HFFc6 (cell line): ENCODE measurements at regions not wholly inside any gene's neighbourhood (a gene's known extent, or its start where the extent isn't known, plus 50 kb on each side); places are given as distances from the start of the nearest gene placed in this dataset.

Source experiments
- DNase-seq: peaks from one replicate; pipeline ENCODE4 v3.0.0-alpha.2; 2018
- H3K27ac Mint-ChIP-seq: 2 replicates; pipeline ENCODE4 v1.8.0; 2020; ENCODE audit warnings: mild to moderate bottlenecking, mixed read lengths
- H3K27me3 Mint-ChIP-seq: 2 replicates; pipeline ENCODE4 v1.8.0; 2021; ENCODE audit warnings: mild to moderate bottlenecking, moderate library complexity, mixed read lengths; ENCODE audit not compliant: insufficient read depth
- H3K36me3 Mint-ChIP-seq: 2 replicates; pipeline ENCODE4 v1.8.0; 2021; ENCODE audit warnings: low read depth, mixed read lengths
- H3K4me1 Mint-ChIP-seq: 2 replicates; pipeline ENCODE4 v1.8.0; 2020; ENCODE audit warnings: low read depth, mixed read lengths
- H3K4me3 Mint-ChIP-seq: 2 replicates; pipeline ENCODE4 v1.8.0; 2020; ENCODE audit warnings: mild to moderate bottlenecking, moderate library complexity, mixed read lengths
- H3K9me3 Mint-ChIP-seq: 2 replicates; pipeline ENCODE4 v1.8.0; 2020; ENCODE audit warnings: mild to moderate bottlenecking, mixed read lengths
- TF ChIP-seq, protein P1 (sequence below): fragments of 200-600 bp; sonication (generic); IDR thresholded peaks from 2 replicates; pipeline ENCODE4 v1.5.0; 2021; ENCODE audit warnings: antibody characterized with exemption, mild to moderate bottlenecking

DNA sequence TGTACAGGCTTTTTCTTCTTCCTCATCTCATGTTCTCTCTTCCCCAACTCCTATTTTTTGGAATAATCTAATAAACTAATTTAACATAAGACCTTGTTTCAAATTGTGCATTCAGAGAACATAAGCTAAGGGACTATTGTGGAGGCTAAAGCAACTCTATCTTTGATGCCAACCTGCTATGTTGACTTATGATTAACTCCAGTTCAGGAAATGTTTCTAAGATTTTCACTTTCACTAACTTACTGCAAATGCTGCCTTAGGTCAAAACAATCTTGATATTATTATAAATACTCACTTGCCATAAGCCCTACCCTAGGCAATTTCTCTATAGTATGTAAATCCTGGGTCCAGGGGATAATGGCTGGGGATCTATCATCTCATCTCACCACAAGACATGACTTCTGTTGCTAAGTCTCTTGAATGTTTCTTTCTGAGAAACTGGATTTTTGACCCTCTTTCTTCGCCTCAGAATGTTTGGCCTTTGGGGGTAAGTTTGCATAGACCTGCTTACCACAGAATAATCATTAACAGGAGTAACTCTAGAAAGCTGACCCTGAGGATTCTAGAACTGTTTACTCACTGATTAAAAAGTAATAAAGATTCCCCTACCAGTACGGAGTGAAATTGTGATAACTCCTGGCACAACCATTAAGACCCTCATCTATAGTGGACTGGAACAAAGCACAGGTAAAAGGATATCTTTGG lies 768.1 kb downstream of the GBE1 start:
- peaks cover 18% of the 10 kb centered on the region for H3K9me3 Mint-ChIP-seq
- no peak overlapping the region for H3K4me3 Mint-ChIP-seq
- DNase-seq, result no peak
- H3K4me1 Mint-ChIP-seq, result no peaks in the 10 kb centered on the region
- TF ChIP-seq, protein P1, sequence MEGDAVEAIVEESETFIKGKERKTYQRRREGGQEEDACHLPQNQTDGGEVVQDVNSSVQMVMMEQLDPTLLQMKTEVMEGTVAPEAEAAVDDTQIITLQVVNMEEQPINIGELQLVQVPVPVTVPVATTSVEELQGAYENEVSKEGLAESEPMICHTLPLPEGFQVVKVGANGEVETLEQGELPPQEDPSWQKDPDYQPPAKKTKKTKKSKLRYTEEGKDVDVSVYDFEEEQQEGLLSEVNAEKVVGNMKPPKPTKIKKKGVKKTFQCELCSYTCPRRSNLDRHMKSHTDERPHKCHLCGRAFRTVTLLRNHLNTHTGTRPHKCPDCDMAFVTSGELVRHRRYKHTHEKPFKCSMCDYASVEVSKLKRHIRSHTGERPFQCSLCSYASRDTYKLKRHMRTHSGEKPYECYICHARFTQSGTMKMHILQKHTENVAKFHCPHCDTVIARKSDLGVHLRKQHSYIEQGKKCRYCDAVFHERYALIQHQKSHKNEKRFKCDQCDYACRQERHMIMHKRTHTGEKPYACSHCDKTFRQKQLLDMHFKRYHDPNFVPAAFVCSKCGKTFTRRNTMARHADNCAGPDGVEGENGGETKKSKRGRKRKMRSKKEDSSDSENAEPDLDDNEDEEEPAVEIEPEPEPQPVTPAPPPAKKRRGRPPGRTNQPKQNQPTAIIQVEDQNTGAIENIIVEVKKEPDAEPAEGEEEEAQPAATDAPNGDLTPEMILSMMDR, result no peak
- no peaks in the 10 kb centered on the region for H3K36me3 Mint-ChIP-seq
- H3K27me3 Mint-ChIP-seq, result no peaks in the 10 kb centered on the region; the same call in 1 of the 2 replicates
- H3K27ac Mint-ChIP-seq, result no peak overlapping the region

DNA sequence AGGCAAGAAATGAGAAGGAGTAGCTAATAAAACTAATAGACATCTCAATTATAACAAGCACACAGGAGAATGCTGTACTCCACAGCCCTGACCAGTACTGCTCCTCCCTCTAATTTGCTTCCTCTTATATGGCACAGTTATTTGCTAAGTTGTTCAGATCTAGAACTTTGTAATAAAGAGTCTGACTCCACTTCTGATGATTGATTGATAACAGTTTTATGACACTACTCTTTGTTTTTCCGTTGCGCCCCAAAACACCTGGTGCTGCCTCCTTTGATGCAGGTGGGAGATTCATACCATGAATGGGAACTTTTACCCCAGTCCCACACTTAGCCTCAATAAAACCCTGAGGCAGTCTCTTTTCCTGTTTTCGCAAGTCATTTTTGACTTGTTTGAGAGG lies 777.7 kb downstream of the GBE1 start:
- Mint-ChIP-seq H3K36me3 (no peaks in the 10 kb centered on the region), H3K4me1 (no peaks in the 10 kb centered on the region), H3K27ac (no peak overlapping the region), H3K9me3 (peaks cover 37% of the 10 kb centered on the region), H3K4me3 (no peak overlapping the region), H3K27me3 (no peaks in the 10 kb centered on the region; the same call in 1 of the 2 replicates)
- DNase-seq, result no peak
- TF ChIP-seq, protein P1, result no peak

DNA sequence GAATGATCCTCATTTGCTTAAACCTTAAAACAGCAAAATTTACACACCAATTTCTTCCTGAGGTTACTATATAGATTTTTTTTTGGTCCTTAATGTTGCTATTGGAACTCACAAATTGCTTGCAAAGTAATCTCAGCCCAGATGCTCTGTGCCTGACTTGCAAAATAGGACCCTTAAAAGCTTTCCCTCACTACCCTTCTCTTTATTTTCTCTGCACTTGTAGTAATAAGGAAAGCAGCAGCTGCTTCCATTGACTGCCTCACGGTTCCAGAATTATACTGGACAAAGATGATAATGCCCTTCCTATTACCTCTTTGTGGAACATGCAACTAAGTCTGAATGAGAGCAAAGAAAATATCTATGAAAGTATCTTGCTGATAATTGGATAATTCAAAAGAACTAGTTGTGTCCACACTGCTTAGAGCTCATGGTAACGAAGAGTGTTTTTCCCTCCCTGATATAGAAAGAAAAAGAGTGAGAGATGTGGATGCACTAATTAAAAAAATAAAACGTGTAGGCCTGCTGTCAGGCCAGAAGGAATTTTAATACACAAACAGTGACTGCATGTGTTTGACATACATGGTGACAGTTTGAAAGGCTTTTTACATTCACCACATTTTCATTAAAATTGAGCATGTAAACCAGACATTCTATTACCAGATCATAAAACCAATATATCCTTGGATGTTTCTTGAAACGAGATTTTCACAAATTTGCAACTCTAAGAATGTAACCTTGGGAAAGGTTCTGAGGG lies 783.1 kb downstream of the GBE1 start:
- no peak for DNase-seq
- Mint-ChIP-seq H3K27me3 (no peaks in the 10 kb centered on the region; the same call in 1 of the 2 replicates), H3K4me1 (no peaks in the 10 kb centered on the region), H3K4me3 (no peak overlapping the region), H3K27ac (no peak overlapping the region), H3K36me3 (no peaks in the 10 kb centered on the region), H3K9me3 (peaks cover 27% of the 10 kb centered on the region)
- TF ChIP-seq, protein P1, result no peak

DNA sequence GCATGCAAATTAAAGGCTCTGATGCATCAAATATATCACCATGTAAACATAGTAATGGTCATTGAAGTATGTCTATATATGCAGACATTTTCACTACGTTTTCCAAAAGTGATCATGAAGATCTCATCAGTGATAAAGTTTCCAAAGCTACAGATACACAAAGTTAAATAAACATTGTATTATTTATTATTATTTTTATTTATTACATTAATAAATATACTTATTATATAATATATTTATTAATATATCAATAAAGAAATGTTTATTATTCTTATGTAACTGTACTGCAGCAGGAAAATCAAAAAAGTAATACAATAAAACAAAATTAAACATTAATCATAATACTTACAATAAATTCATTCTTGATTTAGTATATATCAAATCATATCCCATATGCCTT lies 791.2 kb downstream of the GBE1 start:
- DNase-seq, result no peak
- peaks cover 16% of the 10 kb centered on the region for H3K9me3 Mint-ChIP-seq
- H3K27me3 Mint-ChIP-seq, result no peaks in the 10 kb centered on the region
- no peak overlapping the region for H3K27ac Mint-ChIP-seq
- no peaks in the 10 kb centered on the region for H3K36me3 Mint-ChIP-seq
- H3K4me3 Mint-ChIP-seq, result no peak overlapping the region
- H3K4me1 Mint-ChIP-seq, result no peaks in the 10 kb centered on the region
- TF ChIP-seq, protein P1, result no peak

DNA sequence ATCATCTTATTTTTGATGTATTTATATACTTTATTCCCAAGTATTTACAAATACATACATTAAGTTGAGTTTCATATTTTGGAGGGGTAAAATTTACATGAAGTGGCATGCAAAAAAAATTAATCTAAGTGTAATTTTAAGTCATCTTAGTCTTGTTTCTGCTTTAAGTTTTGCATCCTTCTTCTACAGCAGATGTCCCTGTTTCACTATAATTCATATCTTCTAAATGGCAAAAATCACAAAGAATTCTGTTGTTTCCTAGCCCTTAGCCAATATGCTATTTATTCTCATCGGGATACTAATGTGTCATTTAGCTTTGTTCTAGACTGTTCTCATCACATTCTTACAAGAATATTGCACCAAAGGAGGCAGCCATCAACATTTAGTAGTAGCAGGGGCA lies 831.9 kb downstream of the GBE1 start:
- TF ChIP-seq, protein P1, result no peak
- no peak for DNase-seq
- H3K4me1 Mint-ChIP-seq, result no peaks in the 10 kb centered on the region

More for the DNA sequence above, 831.9 kb downstream of the GBE1 start:
- Mint-ChIP-seq H3K36me3 (no peaks in the 10 kb centered on the region), H3K9me3 (peaks cover 41% of the 10 kb centered on the region), H3K4me3 (no peak overlapping the region), H3K27ac (no peak overlapping the region), H3K27me3 (no peaks in the 10 kb centered on the region)
